MM.1S (cell line): ENCODE measurements at regions not wholly inside any gene's neighbourhood (a gene's known extent, or its start where the extent isn't known, plus 50 kb on each side); places are given as distances from the start of the nearest gene placed in this dataset.

Experiments
- DNase-seq: peaks from one replicate; pipeline ENCODE4 v3.0.0-alpha.2; 2015
- H2AFZ ChIP-seq: fragments of 300-600 bp; sonication (generic); 2 replicates; pipeline ENCODE4 v1.6.0; 2016; ENCODE audit warnings: antibody characterized with exemption, low read length
- H3F3A ChIP-seq: fragments of 300-600 bp; sonication (generic); 2 replicates; pipeline ENCODE4 v1.6.1; 2016; ENCODE audit warnings: mild to moderate bottlenecking, antibody characterized with exemption, low read length, moderate library complexity, mixed read lengths; ENCODE audit not compliant: insufficient read depth
- H3K27ac ChIP-seq: fragments of 300-600 bp; sonication (generic); 2 replicates; pipeline ENCODE4 v1.5.1; 2016; ENCODE audit warnings: mild to moderate bottlenecking, low read length
- H3K27me3 ChIP-seq: fragments of 300-600 bp; sonication (generic); replicated peaks from 2 replicates; pipeline ENCODE4 v1.6.0; 2016; ENCODE audit warnings: low read length; ENCODE audit not compliant: insufficient read depth
- H3K36me3 ChIP-seq: fragments of 300-600 bp; sonication (generic); replicated peaks from 2 replicates; pipeline ENCODE4 v1.6.1; 2016; ENCODE audit warnings: mild to moderate bottlenecking, low read length, mixed read lengths; ENCODE audit not compliant: insufficient read depth
- H3K4me1 ChIP-seq: fragments of 300-600 bp; sonication (generic); 2 replicates; pipeline ENCODE4 v1.6.1; 2016; ENCODE audit warnings: low read length, mixed read lengths
- H3K4me2 ChIP-seq: fragments of 300-600 bp; sonication (generic); 2 replicates; pipeline ENCODE4 v1.6.0; 2016; ENCODE audit warnings: low read depth, low read length
- H3K4me3 ChIP-seq: fragments of 300-600 bp; sonication (generic); 2 replicates; pipeline ENCODE4 v1.5.1; 2016; ENCODE audit warnings: low read length, mixed read lengths
- H3K79me2 ChIP-seq: fragments of 300-600 bp; sonication (generic); 2 replicates; pipeline ENCODE4 v1.6.1; 2016; ENCODE audit warnings: mixed run types, low read length, mixed read lengths
- H3K9ac ChIP-seq: fragments of 300-600 bp; sonication (generic); 2 replicates; pipeline ENCODE4 v1.6.1; 2016; ENCODE audit warnings: low read length, mixed read lengths
- H3K9me2 ChIP-seq: fragments of 300-600 bp; sonication (generic); replicated peaks from 2 replicates; pipeline ENCODE4 v1.6.1; 2016; ENCODE audit warnings: mild to moderate bottlenecking, low read length, mixed read lengths; ENCODE audit not compliant: insufficient read depth
- H3K9me3 ChIP-seq: fragments of 300-600 bp; sonication (generic); replicated peaks from 2 replicates; pipeline ENCODE4 v1.6.1; 2016; ENCODE audit warnings: mild to moderate bottlenecking, low read length, mixed read lengths; ENCODE audit not compliant: insufficient read depth
- H4K20me1 ChIP-seq: fragments of 300-600 bp; sonication (generic); 2 replicates; pipeline ENCODE4 v1.6.1; 2016; ENCODE audit warnings: mild to moderate bottlenecking, low read length, moderate library complexity, mixed read lengths; ENCODE audit not compliant: insufficient read depth
- EZH2 ChIP-seq: fragments of 300-600 bp; sonication (generic); optimal IDR thresholded peaks from 2 replicates; pipeline ENCODE3; 2017; ENCODE audit warnings: low read depth, mild to moderate bottlenecking, antibody characterized with exemption, low read length, mixed read lengths
- EZH2phosphoT487 ChIP-seq: fragments of 300-600 bp; sonication (generic); IDR thresholded peaks from 2 replicates; pipeline ENCODE4 v1.6.1; 2018; ENCODE audit warnings: antibody characterized with exemption, low read length
- TF ChIP-seq, protein P1 (sequence below): fragments of 300-600 bp; sonication (generic); IDR thresholded peaks from 2 replicates; pipeline ENCODE4 v1.5.1; 2016; ENCODE audit warnings: antibody characterized with exemption, low read length, mixed read lengths

DNA sequence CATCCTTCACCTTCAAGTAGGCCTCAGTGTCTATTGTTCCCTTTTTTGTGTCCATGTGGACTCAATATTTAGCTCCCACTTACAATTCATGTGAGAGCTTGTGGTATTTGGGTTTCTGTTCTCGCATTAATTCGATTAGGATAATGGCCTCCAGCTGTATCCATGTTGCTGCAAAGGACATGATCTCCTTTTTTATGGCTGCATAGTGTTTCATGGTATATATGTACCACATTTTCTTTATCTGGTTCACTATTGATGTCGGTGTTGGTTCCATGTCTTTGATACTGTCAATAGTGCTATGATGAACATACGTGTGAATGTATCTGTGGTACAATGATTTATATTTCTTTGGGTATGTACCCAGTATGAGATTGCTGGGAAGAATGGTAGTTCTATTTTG, 113.7 kb downstream of the FGF18 start:
- TF ChIP-seq EZH2phosphoT487: no peak
- no peak overlapping the region for H3K4me2 ChIP-seq

DNA sequence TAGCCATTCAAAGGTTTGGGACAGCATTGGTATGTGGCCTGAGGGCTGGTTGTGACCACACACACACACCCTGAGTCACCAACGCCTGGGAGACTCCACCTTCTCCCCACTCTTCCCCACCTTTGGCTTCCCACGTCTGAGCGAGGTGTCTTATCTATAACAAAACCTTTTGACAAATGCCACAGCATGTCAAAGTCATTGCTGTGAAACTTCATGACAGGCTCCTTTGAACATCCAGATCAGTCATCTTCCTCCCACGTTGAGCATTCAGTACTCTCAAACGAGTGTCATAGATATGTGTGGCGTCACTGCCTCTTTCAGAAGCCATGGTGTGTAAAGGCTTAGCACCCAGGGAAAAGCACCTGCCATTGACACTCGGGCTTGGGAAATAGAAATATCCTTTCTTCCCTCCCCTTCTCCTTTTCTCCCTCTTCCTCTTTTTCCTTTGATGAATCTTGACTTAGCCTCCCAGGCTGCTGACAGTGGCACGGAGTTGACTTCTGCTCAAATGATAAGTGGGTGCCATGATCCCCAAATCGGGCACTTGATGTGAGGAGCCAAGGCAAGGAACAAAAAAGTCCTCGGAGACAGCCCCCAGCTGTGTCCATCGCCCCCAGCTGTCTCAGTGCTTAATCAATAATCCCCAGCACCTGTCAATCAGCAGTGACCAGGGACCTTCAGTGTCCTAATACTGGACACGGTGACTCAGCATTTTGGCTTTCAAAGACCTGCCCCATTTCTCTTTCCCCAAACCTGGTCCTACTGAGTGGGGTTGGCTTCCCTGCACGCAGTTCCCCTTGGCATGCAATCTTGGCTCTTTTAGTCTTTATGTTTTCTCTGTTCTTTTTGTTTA, 114.8 kb downstream of the FGF18 start:
- H3K27me3 ChIP-seq: no peaks in the 10 kb centered on the region
- no peaks in the 10 kb centered on the region for H3K79me2 ChIP-seq
- H3K4me2 ChIP-seq: no peak overlapping the region
- TF ChIP-seq, protein P1, sequence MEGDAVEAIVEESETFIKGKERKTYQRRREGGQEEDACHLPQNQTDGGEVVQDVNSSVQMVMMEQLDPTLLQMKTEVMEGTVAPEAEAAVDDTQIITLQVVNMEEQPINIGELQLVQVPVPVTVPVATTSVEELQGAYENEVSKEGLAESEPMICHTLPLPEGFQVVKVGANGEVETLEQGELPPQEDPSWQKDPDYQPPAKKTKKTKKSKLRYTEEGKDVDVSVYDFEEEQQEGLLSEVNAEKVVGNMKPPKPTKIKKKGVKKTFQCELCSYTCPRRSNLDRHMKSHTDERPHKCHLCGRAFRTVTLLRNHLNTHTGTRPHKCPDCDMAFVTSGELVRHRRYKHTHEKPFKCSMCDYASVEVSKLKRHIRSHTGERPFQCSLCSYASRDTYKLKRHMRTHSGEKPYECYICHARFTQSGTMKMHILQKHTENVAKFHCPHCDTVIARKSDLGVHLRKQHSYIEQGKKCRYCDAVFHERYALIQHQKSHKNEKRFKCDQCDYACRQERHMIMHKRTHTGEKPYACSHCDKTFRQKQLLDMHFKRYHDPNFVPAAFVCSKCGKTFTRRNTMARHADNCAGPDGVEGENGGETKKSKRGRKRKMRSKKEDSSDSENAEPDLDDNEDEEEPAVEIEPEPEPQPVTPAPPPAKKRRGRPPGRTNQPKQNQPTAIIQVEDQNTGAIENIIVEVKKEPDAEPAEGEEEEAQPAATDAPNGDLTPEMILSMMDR: no peak
- no peak for TF ChIP-seq EZH2phosphoT487
- TF ChIP-seq EZH2: no peak
- H3K27ac ChIP-seq: no peak overlapping the region
- H3K4me3 ChIP-seq: no peak overlapping the region
- no peak overlapping the region for H3K9ac ChIP-seq
- DNase-seq: no peak
- H3K36me3 ChIP-seq: no peaks in the 10 kb centered on the region
- H3K9me2 ChIP-seq: no peaks in the 10 kb centered on the region
- no peaks in the 10 kb centered on the region for H3K9me3 ChIP-seq
- H2AFZ ChIP-seq: no peak overlapping the region
- no peaks in the 10 kb centered on the region for H3K4me1 ChIP-seq
- H4K20me1 ChIP-seq: no peaks in the 10 kb centered on the region
- no peaks in the 10 kb centered on the region for H3F3A ChIP-seq

More for the DNA sequence above, 113.7 kb downstream of the FGF18 start:
- Histone ChIP-seq H3F3A (no peaks in the 10 kb centered on the region), H4K20me1 (no peaks in the 10 kb centered on the region), H3K27ac (no peak overlapping the region), H3K9me3 (no peaks in the 10 kb centered on the region), H3K79me2 (no peaks in the 10 kb centered on the region), H3K27me3 (no peaks in the 10 kb centered on the region), H3K36me3 (no peaks in the 10 kb centered on the region), H3K4me1 (no peaks in the 10 kb centered on the region), H2AFZ (no peak overlapping the region), H3K9ac (no peak overlapping the region), H3K4me3 (no peak overlapping the region), H3K9me2 (no peaks in the 10 kb centered on the region)
- DNase-seq: no peak

DNA sequence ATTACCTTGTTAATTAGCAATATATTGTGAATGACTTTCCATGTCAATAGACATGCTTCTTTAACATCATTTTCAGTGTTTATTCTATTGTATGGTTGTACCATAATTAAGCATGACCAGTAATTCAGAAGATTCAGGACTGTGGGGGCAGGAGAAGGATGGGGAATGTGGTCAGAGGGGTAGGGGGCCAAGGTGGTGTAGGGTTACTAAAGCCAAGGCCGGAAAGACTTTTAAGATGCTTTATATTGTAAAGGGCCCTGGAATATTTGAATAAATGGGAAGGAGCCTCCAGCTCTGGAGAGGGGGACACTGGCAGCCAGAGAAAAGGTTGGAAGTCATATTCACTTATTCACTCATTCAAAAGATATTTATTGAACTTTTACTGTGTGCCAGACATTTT, 115.7 kb downstream of the FGF18 start:
- Histone ChIP-seq H3K4me1 (no peaks in the 10 kb centered on the region), H3F3A (no peaks in the 10 kb centered on the region), H3K9me3 (no peaks in the 10 kb centered on the region), H3K9me2 (no peaks in the 10 kb centered on the region), H4K20me1 (no peaks in the 10 kb centered on the region), H3K27ac (no peak overlapping the region), H3K36me3 (no peaks in the 10 kb centered on the region), H3K4me3 (no peak overlapping the region), H3K27me3 (no peaks in the 10 kb centered on the region), H3K9ac (no peak overlapping the region), H2AFZ (no peak overlapping the region), H3K4me2 (no peak overlapping the region), H3K79me2 (no peaks in the 10 kb centered on the region)
- DNase-seq: no peak
- TF ChIP-seq EZH2 (no peak), EZH2phosphoT487 (no peak)
- TF ChIP-seq, protein P1: no peak
